NCI-H2081 treated with DMSO at 0.1 percent for 48 hours (cell line): ENCODE measurements at regions not wholly inside any gene's neighbourhood (a gene's known extent, or its start where the extent isn't known, plus 50 kb on each side); places are given as distances from the start of the nearest gene placed in this dataset.
"Not testable (repeated sequence)": the region's sequence is repeated elsewhere in the genome, so short reads cannot be mapped to it uniquely, and the experiment has no call there.

Experiments
- DNase-seq: peaks from one replicate; lab custom pipeline; 2025; lab: John Stamatoyannopoulos, UW

DNA sequence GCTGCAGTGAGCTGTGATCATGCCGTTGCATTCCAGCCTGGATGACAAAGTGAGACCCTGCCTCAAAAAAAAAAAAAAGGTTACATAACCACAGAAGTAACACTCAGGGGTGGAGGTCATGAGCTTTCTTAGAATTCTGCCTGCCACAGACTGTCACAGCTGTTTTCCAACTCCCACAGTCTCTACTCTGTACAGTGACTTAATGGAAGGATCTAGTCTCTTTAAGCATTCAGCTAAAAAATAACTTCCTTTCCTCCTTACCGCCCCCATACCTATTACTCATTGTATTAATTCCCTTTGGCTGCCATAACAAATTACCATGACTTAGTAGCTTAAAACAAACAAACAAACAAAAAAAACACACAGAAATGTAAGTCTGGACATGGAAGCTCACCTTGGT is 99.6 kb upstream of the UBE2E1 start:
- DNase-seq, result no peak

DNA sequence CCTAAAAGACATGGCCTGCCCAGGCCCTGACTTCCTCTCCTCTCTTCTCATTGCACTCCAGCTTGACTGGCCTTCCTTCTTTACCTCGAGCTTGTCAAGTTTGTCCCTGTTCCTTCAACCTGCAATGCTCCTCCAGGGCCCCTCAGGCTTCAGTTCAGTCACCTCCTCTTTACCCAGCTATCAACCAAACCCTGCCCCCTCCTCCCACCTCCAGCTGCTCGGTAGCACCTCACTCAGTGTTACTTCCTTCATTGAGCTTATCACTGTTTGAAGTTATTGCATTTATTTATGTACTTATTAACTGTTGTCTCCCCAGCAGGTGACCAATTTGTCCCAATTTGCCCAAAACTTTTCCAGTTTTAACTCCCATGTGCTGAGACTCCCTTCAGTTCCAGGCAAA is 95.8 kb upstream of the UBE2E1 start:
- no peak for DNase-seq

DNA sequence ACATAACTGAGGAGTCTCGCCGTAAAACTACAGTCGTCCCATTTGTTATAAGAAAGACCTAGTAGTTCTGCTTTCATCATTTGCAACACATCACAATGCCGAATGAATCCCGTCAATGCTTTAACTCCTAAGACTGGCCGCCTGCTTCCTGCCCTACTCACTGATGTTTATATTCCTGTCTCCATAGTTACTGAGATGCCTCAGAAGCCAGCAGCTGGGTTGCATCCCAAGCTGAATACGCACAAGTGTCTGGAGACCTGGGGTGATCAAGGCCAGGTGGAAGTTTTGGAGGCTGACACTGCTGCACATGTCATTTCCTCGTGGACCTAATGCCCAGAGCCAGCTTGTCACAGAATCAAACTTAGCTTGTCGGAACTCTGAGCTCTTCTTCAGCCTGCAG is 95.2 kb upstream of the UBE2E1 start:
- DNase-seq, result no peak

DNA sequence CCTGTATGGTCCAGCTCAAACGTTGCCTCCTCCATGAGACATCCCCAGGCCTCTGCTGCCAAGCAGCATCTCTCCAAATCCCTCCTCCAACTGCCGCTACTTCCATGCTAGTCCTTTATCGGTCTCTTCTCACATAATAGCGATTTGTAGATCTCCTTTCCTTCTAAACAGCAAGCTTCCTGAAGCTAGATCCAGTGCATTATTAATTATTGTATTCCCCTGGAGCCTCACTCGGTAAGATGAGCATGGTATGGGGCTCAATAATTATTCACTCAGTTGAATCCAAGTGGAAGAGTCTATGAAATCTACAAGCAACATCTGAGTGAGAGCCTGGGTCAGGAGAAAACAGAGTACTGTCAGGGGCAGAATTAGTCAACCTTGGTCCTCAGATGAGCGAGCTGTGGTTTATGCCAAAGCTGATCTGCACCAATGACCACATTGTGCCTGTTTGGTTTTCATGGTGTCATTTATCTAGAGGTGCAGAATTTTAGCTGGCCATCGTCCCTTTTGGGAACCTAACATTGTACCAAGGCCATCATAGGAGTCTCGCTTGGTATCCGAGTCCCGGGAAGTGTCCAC is 93.8 kb upstream of the UBE2E1 start:
- no peak for DNase-seq

DNA sequence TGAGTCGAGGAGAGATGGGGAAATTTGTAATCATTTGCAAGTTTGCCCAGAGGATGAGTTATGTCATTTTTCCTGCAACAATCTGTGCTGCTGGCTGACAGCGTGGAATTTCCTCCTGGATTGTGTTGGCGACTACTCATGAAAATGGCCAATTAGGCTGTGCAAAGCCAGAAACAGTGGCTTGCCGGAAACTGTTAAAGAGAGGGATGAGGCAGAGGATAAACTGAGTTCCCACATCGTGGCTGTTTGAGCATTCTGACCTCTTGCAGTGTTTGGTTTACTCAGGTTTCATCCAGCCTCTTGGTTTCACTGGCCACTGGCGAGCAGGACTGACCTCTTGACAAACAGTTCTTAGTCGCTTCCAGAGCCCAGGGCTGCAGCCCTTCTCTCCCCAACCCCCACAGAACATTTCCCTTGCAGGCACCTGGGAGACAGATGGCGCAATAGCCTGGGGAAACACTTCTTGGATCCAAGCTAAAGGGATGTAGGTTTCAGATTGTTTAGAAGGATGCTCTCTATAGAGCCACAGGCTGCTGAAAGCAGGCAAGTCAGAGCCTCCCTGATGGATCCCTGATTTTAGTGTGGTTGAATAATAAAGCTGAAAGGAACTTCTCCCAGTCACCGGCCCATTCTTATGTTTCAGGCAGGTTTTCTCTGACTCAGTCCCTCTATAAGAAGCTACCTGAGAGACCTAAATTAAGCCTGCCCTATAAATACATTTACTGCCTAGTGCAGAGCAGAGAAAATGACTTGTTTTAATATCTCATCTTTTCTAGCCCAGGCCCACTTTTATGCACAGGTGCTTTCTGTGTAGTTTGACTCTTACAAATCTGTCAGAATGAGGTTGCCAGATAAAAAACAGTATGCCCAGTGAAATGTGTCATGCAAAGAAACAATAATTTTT is 92.8 kb upstream of the UBE2E1 start:
- DNase-seq, result no peak

DNA sequence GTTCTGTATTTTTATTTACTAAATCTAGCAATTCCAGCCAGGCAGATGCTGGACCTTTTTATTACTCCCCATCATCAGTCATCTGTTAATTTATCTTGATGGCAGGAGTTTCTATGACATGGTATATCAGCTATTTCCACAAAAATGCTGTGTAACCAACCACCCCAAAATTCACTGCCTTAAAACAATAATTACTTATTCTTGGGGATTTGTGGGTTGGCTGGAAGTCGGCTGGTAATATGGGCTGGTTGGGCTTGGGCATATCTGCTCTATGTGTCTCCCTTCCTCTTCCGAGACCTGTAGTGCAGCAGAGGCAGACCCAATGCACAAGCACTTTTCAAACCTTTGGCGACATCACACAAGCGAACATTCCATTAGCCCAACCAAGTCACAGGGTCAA is 92.1 kb upstream of the UBE2E1 start:
- no peak for DNase-seq

DNA sequence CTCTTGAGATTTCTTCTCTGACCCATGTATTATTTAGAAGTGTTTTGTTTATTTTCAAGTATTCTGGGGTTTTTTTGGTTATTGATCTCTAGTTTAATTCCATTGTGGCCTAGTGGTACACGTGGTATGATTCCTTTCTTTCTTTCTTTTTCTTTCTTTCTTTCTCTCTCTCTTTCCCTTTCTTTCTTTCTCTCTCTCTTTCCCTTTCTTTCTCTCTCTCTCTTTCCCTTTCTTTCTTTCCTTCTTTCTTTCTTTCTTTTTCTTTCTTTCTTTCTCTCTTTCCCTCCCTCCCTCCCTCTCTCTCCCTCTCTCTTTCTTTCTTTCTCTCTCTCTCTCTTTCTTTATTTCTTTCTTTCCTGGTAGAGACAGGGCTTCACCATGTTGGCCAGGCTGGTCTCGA is 85.7 kb upstream of the UBE2E1 start:
- DNase-seq, result no peak

DNA sequence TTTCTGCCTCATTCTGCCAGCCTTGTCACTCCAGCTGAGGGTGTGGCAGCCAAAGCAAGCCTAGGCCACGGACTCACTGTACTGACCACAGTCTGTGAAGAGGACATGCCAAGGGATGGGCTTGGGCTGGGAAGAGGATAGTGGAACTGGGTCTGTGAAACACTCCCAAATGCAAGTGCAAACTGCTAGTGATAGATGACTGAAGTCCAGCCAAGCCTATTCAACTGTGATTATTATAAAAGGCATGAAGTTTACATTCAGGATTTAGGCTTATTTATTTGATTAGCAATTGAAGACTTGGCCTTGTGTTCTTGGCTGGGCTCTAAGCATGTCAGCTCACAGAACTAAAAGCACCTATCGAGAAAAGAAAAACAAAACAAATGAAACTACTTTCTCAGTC is 84.9 kb upstream of the UBE2E1 start:
- DNase-seq, result no peak

DNA sequence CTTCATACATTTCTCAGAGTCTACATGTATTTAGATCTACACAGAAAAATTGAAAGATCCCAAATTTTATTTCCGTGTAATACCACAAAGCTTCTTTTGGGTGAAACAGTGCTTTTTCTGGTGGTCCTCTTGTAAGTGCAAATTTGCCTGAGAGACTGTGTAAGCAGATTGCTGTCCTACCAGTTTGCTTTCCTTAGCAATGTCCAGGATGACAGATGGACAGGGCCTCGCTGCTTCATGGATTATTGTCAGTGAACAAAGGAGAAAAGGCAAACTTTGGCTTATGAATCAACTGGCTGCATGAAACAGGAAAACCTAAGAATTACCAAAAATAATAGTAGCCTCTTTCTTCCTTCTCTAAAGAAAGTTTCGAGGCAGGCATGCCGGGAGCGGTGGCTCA is 82.6 kb upstream of the UBE2E1 start:
- no peak for DNase-seq

DNA sequence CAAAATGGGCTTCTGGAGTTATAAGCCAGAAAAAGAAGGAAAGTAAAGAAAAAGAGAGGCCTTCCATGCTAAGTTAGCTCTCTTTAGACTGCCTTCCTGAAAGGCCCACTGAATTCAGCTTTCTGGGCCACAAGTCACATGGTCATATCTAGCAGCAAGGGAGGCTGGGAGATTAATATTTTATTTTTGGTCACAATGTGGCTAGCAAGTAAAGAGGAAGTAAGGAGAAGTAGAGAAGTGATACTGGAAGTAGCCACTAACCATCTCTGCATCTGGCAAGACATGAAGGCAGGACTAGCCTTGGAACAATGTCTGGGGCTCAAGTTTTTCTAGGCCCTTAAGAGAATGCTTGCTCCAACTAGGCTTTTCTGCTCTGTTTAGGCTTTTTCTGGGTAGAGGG is 81.8 kb upstream of the UBE2E1 start:
- DNase-seq, result no peak

DNA sequence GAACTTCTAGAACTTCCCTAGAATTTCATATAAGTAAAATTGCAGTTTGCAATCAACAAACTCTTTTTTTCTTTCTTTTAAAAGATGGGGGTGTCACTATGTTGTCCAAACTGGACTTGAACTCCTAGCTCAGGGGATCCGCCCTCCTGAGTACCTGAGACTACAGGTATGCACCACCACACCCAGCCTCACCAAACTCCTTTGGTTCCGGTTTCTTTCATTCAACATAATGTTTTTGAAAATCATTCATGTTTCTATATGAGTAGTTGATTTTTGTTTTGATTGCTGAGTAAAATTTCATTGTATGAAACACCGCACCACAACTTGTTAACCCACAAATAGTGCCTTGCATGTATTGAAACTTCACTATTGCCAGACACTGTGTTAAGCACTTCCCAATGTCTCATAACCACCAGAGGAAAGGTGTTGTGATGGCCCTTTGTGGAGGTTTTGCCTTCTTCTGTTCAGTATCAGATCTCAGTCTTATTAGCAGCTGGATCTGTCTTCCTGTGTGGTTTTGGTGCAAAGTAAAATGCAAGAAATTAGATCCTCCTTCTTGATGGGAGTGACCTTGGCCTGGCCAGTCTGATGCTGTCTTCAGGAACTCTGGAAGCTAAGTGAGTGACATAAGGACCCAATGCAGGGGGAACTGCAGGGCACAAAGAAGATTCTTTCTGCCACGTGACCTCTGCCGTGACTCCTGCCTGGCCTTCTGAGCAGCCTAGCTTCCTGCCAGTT is 78.8 kb upstream of the UBE2E1 start:
- DNase-seq, result no peak

DNA sequence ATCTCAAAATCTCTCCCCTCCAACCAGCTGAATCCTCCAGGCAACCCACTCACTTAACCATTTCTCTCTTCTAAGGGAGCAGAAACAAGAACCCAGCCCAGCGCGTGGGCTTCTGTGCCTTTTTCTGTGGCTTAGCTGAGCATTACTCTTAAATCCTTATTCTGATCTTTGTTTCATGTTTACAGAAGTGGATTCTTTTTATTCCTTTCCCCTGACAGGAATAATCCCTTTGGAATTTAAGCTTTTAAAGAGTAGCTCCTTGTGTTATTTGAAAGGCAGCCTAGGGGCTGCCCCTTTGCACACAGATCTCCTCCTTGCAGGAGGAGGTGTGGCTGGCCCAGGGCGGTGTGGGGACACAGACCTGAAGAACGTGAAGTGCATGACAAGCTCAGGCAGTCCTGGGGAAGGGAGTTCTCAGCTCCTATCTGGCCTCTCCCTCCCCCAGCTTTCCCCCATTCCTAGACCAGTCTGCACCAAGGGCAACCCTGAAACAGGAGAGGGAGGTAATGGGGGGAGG is 77.1 kb upstream of the UBE2E1 start:
- no peak for DNase-seq

DNA sequence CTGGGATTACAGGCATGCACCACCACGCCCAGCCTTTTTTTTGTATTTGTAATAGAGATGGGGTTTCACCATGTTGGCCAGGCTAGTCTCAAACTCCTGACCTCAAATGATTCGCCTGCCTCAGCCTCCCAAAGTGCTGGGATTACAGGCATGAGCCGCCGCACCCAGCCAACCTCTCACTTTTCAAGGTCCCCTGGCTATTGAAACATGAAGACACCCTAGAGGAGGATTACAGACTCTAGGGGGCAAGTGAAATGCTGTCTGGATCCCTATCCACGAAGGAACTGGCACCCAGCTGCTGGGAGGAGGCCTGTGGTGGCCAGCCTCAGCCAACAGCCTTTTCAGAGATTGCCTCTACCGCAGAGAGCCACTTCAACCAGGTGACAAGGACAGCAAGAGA is 76.4 kb upstream of the UBE2E1 start:
- DNase-seq, result not testable (repeated sequence)

DNA sequence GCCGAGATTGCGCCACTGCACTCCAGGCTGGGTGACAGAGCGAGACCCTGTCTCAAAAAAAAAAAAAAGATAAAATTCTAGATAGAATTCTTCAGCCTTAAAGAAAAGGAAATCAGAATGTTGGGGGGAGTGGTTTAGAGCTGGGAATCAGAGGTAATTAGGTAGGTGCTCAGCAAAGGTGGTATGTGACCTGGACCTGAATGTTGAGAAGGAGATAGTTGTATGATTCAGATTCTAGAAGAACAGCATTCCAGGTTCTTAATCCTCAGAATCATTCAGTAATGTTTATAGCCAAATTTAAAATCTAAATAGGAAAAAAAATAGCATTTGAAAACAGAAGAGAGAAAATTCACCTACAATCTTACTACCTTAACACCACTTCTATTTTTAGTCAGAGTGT is 71.3 kb upstream of the UBE2E1 start:
- DNase-seq, result no peak

DNA sequence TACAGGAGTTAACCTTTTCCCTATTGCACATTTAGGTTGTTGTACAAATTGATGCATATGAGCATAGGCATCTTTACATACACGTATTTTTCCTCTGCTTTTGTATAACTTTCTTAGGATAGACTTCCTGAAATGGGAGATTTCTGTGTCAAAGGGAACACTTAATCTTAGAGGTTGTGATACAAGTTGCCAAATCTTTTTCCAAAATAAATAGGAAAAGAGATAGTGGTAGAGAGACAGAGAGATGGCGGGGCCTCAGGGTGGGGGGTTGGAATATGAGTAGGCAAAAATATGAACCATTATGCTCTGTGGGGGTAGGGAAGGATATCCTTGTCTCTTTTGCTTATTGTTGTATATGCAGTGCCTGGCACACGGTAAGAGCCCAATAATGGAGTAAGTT is 70.7 kb upstream of the UBE2E1 start:
- no peak for DNase-seq

DNA sequence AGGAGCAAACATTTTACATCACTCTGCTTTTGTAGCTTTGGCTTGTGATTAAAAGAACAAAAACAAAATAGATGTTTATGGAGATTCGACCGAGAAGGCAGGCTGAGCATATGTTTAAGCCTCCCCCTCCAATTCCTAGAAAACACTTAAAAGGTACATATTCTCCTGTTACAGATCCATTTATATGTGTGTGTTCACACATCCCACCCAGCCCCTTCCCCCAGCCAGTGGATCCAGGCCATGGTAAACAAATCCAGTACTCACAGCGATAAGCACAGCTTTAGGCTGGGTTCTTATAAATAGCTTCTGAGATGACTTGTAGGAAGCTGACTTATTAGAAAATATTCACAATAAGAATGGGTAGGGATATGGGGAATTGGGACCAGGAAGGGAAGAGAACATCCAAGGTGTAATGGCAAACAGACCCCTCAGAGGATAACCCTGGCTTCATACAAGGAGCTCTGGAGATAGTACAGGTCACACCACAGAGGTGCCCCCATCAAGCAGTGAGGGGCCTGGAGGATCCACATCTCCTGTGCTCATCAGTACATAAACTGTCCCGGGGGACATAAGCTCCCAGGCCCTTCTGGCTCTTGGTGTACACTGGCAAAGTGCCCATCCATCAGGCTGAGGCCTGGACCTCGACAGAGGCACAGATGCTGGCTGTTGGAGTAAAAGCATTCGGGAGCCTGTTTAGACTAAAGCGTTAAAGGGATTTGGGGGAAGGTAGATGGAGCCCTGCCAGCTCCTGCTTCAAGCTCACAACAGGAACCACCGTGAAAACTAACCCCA is 70.0 kb upstream of the UBE2E1 start:
- peak; percentile 26 for DNase-seq

DNA sequence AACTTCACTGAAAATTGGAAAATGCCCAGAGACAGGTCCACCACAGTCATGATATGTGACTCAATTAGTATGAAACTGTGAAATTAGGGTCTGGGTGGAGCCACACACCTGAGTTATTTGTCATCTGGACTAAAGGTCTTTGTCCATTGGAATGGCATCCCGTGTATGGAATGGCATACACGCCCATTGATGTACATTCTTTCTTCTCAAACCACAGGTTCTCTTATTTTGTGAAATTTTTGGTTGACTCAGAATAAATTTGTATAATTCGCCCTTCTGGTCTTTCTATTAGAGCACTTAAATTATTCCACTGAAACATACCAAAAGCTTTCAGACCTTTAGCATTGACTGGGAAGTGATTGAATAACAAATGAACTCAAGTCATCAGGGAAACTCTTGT is 66.8 kb upstream of the UBE2E1 start:
- DNase-seq, result no peak

DNA sequence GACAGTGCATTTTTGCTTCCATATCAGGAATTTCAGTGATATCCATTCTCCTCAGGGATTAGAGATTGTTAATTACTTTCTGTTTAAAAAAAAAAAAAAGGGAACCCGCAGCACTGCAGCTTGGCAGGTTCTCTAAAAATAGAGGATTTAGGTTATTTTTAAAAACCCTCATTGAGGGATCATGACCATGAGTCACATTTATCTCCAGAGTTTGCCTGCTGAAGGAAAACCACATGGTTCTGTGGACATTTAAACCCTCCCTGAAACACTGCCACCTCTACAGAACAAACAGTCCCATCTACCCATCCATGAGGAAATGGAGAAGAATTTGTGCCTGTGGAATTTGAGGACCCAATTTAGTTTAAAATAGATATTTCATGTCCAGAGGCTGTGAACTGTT is 66.2 kb upstream of the UBE2E1 start:
- DNase-seq, result no peak

DNA sequence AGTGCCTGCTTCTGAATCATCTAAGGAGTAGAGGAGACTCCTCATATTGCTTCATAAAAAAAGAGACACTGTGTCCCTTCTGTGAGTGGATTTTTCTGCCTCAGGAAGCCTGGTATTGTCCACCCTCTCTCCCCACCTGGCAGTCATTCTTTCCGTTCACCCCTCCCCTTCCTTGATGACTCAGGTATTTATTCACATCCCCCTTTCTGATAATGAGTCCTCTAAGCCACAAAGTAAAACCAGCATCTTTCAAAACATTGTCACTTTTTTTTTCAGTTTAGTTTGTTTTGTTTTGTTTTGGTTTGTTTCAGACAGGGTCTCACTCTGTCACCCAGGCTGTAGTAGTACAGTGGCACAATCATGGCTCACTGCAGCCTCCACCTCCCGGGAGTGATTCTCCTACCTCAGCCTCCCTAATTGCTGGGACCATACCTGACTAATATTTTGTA is 65.2 kb upstream of the UBE2E1 start:
- DNase-seq, result no peak

DNA sequence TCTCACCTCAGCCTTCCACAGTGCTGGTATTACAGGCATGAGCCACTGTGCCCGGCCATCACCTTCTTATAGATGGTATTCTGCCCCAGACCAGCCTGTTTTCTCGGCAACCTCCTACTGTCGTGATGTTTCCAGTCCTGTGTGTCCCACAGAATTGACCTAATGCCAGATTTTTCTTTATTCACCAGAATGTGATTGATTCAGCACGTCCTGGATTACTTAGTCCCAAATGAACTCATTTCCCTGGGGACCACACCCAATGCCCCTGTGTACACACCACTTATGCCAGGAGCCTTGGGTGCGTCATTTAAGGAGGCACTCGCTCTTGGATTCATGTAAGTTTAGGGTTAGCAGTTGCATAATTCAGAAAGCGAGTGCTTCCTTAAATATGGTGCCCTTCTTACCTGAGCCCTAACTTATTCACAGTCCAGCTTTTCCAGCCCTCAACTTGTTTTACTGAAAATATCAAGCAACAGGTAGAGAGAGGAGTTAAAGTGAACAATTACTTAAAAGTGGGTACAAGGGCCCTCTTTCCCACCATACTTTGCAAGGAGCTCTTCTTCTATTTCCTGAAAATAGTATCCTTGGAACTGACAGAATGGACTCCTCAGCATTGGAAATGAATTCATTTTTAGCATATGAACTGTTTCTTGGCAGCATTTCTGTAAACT is 64.6 kb upstream of the UBE2E1 start:
- DNase-seq, result no peak

DNA sequence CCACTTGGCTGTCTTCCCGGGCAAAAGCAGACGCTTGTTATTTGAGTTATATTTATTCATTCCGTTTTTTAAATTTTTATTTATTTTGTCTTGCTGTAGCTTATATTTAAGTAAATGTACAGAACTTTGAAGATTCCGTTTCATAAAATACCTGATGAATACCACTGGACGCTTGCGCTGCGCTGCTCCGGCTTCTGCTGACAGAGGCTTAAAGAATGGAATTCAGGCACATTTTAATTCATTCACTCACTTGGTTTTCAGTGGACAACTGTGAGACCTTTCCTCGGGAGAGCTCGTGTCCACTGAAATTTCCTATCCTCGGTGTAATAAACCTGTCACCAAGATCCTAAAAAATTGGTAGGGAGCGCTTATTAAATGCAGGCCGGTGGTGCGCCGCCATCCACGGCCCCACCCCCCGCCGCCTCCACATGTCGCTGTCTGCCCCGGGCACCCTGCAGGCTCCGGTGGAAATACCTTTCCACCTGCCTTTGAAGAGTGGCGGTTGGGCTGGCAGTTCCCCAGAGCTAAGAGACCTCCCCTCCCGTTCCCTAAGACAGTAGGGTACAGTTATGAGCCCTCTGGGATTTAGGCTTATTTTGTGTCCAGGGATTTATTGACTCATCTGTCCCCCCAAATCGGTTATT is 62.5 kb upstream of the UBE2E1 start:
- no peak for DNase-seq
